HG03565 (cell line): ENCODE measurements at regions not wholly inside any gene's neighbourhood (a gene's known extent, or its start where the extent isn't known, plus 50 kb on each side); places are given as distances from the start of the nearest gene placed in this dataset.

Experiments used
- ATAC-seq: cut with Tn5 transposase; IDR thresholded peaks from one replicate; pipeline ENCODE4 v1.9.1; 2021; ENCODE audit warnings: mild to moderate bottlenecking, moderate library complexity; ENCODE audit not compliant: unreplicated experiment

DNA sequence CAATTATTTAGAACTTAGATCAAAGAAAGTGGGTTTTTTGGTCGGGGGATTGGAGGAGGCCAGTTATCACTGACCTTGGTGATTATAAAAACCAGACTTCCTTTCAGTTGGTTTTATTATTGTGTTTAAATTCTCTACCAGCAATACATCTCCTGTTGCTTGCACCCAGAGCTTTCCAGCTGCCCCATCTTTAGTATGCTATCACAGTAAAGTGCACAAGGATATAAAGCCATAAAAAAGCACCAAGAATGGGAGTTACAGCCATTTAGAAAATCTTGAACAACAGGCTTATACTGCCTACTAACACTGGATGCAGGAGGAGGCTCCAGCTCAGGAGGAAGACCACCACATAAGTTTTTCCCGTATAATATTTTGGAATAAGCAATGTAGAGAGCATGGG lies 148.7 kb upstream of the OSR1 start:
- no peak for ATAC-seq

DNA sequence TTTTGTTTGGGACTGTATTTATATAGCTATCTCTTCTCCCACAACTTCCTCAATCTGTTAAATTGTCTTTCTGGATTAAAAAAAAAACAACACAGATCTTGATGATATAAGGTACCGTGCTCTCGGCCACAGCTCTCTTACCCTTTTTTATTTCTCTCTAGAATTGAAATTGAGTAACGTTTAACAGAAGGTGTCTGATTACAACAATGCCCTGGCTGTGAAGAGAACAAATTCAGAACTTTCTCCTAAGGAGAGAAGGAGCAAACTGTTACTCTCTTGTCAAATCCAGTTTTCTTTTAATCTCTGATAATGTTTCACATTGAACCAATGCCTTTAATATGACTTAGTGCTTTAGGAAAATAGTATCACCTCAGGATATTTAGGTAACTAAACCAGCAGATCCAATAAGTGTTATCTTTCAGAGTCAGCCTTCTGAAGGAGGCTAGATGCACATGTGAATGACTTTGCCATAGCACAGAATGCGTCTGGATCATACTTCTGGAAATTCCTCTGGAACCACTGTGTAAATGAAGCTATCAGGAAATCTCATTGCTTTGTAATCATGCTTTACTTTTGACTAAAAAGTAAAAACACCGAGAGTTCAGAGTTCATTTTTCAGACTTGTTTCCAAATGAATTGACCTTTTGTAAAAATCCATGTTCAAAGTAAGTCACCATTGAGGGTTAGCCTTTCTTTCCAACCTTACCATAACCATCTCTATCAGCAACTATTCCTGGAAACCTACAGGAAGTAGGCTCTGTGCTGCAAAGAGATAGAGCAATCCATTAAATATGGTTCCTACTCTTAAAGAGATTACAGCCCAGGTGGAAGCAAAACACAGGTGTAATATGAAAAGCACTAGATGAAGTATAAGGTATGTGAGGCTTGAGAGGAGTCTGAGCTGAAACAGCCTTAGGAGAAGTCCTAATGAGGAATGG lies 147.0 kb upstream of the OSR1 start:
- ATAC-seq, result no peak

DNA sequence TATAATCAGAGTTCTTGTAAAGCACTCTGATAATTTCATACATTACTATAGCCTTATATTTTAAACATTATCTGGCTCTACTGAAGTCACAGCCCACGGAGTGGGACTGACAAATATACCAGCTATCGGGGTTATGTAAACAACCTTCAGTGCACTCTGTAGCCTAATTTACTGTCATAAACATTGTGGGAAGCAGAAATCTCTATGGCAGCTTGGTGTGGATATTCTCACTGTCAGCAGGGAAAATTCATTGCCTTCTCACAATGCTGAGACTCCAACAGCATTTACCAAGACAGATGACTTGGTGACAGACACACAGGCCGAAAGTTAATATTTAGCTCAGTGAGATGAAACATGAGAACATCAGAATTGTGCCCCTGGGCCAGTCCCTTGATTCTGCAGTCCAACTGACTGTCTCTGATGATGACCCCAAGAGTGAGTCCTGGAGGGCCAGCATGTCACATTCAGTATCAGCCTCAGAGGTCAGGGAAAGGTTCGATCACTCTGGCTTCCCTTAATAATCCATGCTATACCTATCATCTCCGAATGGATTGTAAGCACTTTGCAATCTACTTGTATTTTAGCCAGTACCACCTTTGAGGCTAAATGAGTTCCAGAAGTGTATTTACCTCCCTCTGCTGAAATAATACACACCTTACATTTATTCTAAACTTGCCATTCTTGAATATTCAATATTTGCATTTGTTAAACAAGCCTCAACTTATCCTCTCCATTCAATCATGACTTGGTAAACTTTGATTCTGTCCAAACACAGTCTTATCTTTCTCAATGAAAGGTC lies 146.2 kb upstream of the OSR1 start:
- ATAC-seq, result no peak

DNA sequence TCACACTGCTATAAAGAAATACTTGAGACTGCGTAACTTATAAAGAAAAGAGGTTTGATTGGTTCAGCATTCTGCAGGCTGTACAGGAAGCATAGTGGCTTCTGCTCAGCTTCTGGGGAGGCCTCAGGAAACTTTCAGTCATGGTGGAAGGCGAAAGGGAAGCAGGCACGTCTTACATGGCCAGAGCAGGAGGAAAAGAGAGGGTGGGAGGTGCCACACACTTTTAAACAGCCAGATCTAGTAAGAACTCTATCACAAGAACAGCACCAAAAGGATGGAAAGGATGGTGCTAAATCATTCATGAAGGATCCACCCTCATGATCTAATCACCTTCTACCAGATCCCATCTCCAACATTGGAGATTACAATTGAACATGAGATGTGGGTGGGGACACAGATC lies 145.5 kb upstream of the OSR1 start:
- no peak for ATAC-seq

DNA sequence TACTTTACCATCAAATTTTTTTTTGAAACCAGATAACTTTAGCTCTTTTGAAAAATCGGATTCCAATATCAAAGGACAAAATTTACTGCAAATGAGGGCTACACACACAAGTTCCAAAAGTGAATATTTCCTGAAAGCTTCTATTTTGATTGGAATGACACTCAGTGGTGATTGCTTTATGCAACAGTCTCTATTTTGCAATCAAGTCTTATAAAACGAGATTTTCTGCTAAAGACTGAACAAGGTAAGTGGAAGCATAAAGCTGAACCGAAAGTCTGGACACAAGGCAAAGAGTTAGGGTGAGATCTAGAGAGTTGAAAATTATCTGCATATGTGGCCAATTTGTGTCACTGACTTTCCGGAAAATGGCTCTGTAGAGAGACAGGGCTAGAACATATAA lies 145.0 kb upstream of the OSR1 start:
- ATAC-seq, result no peak

DNA sequence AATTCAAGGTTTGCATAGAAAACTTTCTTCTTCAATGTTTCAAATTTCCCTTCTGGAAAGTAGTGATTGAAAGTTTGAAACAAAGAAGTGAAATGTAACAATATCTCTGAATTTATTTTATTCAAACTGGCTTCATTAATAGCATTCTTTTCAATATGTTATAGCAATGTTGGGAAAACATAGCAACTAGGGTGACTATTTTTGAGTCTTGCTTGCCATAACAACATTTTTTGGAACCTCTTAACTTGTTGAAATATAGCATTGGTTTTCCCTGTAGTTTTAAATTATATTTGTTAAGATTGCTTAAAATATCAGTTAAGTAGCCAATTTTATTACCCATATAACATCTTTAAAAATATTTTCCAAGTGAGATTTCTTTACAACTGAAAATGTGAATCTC lies 141.7 kb upstream of the OSR1 start:
- ATAC-seq, result no peak

DNA sequence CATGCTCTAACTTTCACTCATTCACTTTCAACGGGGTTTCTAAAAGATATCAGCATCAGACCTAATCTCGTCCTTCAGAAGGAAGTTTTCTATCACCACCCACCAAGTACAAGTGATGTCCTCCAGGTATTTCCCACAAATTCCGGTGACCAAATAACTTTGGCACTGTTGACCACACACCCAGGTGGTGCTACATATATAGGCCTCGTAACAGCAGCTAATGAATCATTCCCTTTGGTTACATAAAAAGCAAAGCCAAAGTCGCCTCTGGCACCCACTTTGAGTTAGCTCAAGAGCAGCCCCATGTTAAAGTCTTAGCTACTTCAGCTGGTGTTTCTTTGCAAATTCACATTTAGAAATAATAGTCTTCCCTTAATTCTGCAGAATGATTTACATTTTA lies 138.2 kb upstream of the OSR1 start:
- ATAC-seq, result no peak

DNA sequence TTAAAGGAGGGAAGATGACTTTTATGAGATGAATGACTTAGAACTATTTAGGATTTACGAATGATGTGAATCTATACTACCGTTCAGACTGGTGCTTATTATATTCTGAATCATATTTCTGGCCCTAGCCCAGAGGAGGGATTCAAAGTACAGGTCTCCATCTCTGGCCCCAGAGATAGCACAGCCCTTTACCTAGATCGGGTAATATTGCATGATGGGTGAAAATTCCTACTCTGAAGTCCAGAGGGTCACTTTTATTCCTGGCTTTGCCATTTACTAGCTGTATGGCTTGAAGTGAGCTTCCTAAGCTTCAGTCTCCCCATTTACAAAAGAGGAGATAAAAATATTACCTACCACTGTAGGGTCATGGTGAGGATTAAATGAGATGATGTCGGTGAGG lies 135.8 kb upstream of the OSR1 start:
- no peak for ATAC-seq

DNA sequence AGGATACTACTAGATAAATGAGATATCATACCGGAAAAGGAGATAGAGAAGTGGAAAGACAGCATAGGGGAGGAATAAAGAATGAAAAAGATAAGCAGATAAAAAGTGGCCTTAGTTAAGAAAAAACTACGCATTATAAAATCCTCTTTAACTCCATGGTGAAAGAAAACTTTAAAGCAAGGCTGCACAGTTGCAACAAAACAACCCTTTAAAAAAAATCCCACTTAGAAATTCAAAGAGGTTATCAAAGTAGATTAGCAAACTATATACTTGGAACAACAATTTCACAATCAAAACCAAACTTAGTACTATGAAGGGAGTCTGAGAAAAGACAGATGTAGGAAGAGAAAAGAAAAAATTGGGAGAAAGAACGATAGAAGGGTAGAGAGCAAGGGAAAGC lies 133.4 kb upstream of the OSR1 start:
- ATAC-seq, result no peak

DNA sequence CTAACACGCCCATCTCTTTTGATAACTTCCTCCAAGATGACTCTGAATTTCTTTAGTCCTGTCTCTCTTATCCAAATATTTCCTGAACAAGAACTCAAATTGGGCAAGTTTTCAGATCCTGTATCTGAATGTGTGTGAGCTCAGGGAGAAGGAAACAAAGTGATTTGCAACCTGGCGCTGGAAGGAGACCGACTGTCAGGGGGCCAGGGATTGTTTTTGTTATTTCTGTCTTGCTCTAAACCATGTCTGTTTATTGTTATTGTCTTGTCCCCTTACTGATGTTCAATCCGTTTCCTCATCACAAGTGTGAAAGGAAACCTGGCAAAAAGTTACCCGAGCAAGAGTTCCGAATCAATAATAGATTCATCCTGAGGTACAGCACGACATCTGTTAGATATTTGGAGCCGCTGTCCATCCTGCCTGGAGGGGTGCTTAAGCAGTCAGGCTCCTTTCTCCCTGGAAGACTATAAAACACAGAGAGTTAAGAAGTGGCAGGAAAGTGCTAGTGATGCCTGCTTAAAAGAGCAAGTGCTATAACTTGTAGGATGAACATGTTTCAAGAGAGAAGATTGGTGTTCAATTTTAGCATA lies 132.5 kb upstream of the OSR1 start:
- ATAC-seq, result no peak

DNA sequence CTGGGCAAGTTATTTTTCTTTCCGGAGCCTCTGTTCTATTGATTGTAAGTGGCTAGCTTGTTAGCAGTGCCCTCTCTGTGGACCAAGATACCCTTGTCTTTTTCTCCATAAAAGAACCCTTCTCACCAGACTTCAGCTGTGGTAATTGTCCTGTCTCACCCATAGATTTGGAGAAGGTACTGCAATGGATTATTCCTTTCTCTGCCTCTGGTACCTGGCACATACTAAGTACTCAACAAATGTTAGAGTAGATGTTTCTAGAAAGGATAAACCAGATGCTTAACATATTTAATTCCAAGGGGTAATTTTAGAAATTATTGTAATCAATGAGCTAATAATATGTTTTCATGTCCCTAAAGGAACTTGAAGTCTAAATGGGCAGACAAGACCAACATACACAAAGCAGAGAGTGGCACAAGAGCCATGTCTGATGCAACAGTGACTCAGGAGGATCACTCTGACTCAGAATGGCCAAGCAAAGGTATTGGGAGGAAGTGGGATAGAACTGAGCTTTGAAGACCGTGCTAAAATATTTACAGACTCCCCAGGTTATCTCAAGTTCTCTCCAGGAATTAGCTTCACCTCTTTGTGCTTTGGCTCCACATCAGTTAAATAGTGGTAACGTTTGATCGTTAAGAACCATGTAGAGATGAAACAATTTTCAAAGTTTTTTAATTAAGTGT lies 129.7 kb upstream of the OSR1 start:
- peak; percentile 88 for ATAC-seq

DNA sequence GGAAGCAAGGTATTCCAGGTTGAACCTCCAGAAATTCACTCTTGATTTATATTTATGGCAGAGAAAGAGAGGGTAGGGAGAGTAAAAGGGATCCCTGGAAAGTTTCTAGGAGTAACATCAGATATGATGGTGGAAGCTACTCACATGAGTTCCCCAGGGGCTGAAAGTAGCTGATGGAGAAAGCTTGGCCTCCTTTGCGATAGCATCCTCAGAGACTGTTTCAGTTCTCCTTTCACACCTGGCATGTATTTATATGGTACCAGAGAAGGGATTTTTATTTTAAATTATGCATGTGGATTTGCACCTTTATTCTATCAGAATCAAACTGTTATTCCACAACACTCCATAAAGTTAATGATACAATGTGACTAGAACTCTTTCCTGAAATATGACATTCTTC lies 126.3 kb upstream of the OSR1 start:
- no peak for ATAC-seq

DNA sequence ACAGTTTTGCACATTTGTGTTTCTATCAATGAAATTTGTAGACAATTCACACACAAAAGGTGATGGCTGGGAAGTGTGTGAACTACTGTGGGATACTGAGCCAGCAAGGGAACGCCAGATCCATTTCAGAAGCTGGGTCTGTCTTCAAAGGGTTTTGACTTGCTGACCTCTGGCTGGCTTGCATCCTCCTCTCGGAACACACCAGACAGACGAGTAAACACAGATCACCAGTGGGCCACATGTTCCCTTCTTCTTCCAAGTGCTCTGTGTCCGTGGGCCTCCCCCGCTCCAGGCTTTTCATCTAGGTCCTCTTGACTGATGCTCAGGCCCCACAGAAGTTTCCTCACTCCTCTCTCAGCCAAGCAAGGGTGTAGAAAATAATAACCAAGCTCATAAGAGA lies 122.2 kb upstream of the OSR1 start:
- ATAC-seq, result no peak

DNA sequence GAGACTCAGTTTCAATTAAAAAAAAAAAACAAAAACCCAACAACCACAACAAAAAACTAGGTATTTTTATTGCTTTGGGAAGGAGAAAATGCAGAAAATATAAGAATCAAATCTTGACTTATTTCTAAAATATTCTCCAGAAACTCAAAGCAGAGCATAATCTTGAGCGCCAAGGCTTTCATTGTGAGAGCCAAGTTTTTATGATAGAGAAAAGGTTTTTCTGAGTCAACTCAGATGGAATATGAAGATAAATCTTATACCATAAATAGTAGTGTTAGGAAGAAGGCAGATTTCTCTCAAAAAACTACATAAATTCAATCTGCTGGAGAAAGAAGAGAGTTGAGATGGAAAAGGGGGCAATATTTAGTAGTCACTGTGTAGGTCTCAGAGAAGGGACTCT lies 121.2 kb upstream of the OSR1 start:
- ATAC-seq, result no peak

DNA sequence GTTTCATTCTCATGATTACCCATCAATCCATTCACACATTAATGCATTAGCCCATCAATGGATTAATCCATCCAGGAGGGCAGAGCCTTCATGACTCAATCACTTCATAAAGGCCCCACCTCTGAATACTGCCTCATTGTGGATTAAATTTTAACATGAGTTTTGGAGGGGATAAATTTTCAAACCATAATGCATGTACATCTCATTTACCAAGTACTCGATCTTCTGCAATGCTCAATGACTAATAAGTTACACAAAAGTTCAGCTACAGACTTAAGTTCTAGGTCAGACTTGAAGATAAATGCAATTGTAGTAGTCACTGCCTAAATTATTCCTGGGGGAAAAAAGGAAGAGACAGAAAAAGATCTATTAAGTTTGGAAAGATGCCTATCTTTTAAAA lies 120.0 kb upstream of the OSR1 start:
- no peak for ATAC-seq

DNA sequence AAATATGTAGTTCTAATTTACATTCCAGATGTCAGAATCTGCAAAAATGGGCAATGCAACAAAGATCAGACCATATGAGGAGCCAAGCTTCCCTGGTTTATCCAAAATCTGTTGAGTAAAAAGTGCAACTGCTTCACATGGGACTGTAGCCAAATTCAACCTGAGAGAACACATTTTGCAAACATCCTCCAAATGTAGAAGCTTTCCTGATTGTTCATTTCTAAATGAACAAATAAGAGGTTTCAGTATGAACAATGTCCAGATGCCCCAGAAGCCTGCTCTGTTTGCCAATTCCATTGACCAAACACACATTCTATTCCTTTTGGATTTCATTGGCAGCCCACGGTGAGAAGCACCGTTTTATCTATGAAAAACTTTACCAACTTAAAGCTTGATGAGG lies 117.9 kb upstream of the OSR1 start:
- no peak for ATAC-seq

DNA sequence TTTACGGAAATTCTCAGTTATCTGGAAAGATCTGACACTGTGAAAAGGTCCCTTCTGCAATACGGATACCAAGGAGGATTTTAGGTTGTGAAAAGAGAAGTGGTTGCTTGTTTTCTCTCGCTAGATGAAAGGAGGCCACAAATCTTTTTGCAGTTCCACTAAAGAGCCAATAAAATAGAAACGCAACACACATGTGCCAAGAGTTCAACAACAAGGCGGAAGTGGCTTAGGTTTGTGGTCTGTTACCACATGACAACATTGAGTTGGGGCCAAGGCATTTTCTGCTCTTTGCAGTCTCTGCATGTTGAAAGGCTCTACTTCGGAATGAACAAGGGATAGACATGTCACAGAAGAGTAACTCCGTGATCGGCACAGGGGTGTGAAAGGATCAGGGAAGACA lies 115.7 kb upstream of the OSR1 start:
- peak; percentile 99 for ATAC-seq

DNA sequence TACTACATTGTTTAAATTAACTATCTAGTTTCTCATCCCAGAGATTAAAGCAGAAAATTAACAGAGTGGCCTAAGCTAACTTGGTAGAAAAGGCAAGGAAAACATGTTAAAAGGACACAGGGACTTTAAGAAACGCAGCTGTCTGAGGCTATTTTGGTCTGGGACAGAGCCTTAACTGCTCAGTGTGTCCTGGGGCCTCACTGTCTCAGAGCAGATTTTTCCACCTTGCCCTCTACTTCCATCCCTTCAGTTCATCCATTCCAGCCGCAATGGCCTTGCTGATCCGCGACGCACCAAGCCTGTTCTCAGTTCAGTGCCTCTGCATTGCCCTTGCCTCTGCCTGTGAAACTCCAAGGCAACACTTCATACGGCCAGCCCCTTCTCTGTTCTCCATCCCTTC lies 114.9 kb upstream of the OSR1 start:
- ATAC-seq, result no peak

DNA sequence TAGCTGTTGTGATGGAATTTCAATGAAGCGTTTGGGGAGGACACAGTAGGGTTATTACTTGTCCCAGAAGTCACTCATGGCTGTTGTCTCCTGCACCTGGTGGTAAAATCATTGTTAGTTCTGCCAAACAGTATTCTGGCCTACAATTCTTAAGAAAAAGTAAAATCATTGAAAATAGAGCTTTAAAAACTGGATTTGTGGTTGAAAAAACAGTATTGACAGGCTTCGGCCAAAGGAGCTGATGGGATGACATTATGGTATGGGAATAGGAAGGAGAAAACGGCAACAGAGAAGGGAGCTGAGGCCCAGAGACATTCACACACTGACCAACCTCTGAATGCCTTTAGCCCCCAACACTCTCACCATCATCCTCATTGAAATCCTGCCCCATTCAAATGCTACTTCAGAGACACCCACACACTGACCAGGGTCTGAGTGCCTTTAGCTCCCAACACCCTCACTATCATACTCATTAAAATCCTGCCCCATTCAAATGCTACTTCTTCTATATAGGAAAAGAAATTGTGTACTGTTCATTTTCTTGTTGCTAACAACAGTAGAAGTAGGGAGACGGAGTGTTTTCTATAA lies 114.1 kb upstream of the OSR1 start:
- no peak for ATAC-seq

DNA sequence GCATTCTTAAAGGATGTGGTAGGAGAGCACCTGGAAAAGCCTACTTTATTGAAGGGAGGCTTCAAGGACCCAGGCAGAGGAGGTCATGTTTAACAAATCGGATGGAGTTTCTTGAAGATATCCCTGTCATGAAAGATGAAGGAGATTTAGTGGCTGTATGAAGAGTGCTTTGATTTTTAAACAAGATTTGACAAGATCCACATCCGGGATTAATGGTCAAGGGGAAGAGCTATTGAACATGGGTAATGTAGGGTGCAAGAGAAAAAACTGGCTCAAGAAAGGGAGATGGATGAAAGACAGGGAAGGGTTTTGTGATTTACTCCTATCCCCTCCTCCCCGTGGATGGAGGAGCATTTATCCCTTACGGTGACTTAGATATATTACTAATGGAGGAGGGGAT lies 113.1 kb upstream of the OSR1 start:
- ATAC-seq, result no peak

DNA sequence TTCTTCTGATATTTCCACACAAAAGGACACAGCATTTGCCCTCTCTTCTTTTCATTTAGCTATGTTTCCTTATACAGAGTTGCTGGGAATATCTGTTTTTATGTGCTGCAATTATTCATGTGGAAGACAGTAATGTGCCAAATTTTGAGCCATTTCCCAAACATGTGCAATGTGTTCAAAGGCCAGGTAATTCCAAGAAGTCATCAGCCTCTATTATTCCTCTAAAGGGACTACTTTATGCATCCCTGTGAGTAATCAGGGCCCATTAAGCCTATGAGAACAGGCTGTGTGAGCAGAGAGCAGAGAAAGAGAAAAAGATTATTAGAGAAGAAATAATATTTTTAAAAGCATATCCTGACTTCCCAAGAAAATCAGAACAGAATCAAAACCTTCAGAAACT lies 107.6 kb upstream of the OSR1 start:
- no peak for ATAC-seq
